ENCODE measurements at regions not wholly inside any gene's neighbourhood (a gene's known extent, or its start where the extent isn't known, plus 50 kb on each side); places are given as distances from the start of the nearest gene placed in this dataset.

GRCh38 chr2:106959975-106960682, 74.2 kb upstream of the ST6GAL2 start:
- H3K9me2 ChIP-seq (ENCODE audit: insufficient read depth): no peaks in the 10 kb centered on the region
- no peak overlapping the region for H3K4me3 ChIP-seq
- ATAC-seq (no peak), DNase-seq (ENCODE audit: low spot score) (no peak)
- Mint-ChIP-seq H3K4me1 (no peaks in the 10 kb centered on the region), H3K27ac (no peak overlapping the region), H3K4me3 (no peak overlapping the region), H3K36me3 (ENCODE audit: low read depth) (no peaks in the 10 kb centered on the region), H3K9me3 (no peaks in the 10 kb centered on the region), H3K27me3 (ENCODE audit: insufficient read depth, low read depth, poor library complexity) (no peaks in the 10 kb centered on the region)
- TF ChIP-seq CREB1 (CRISPR knock-in tag; IDR thresholded peaks at IDR 0.05; ENCODE audit: low read depth) (no peak), NANOG (IDR thresholded peaks at IDR 0.05; ENCODE audit: borderline replicate concordance) (no peak), REST (IDR thresholded peaks at IDR 0.05; ENCODE audit: unreplicated experiment) (no peak), ZNF114 (CRISPR knock-in tag; IDR thresholded peaks at IDR 0.05) (no peak), EZH2 (IDR thresholded peaks at IDR 0.05; ENCODE audit: low read depth, unreplicated experiment) (no peak)
- H2AFZ ChIP-seq: no peak overlapping the region
- no peak overlapping the region for H3K4me2 ChIP-seq
- H3K4me1 ChIP-seq (ENCODE audit: insufficient read depth): no peaks in the 10 kb centered on the region
- no peaks in the 10 kb centered on the region for H3F3A ChIP-seq (replicated peaks; ENCODE audit: low read depth)
- H3K27ac ChIP-seq (ENCODE audit: low read depth): no peak overlapping the region
- no peaks in the 10 kb centered on the region for H3K27me3 ChIP-seq (ENCODE audit: insufficient read depth)
- H4K20me1 ChIP-seq (replicated peaks; ENCODE audit: insufficient read depth): no peaks in the 10 kb centered on the region
- no peaks in the 10 kb centered on the region for H3K79me2 ChIP-seq (replicated peaks; ENCODE audit: insufficient read depth)
- no peaks in the 10 kb centered on the region for H3K36me3 ChIP-seq (ENCODE audit: insufficient read depth)

GRCh38 chr2:106960683-106961161, 74.8 kb upstream of the ST6GAL2 start:
- H3K27me3 ChIP-seq (ENCODE audit: insufficient read depth): no peaks in the 10 kb centered on the region
- no peaks in the 10 kb centered on the region for H3K36me3 ChIP-seq (ENCODE audit: insufficient read depth)
- 0 out of 2 replicates have a peak overlapping the region, but pooled peaks have one; percentile 3 for H2AFZ ChIP-seq
- Mint-ChIP-seq H3K4me3 (no peak overlapping the region), H3K27me3 (ENCODE audit: insufficient read depth, low read depth, poor library complexity) (no peaks in the 10 kb centered on the region), H3K4me1 (peaks cover 6% of the 10 kb centered on the region; the same call in 2 of the 3 replicates), H3K36me3 (ENCODE audit: low read depth) (no peaks in the 10 kb centered on the region), H3K27ac (no peak overlapping the region), H3K9me3 (no peaks in the 10 kb centered on the region)
- no peaks in the 10 kb centered on the region for H4K20me1 ChIP-seq (replicated peaks; ENCODE audit: insufficient read depth)
- no peak overlapping the region for H3K27ac ChIP-seq (ENCODE audit: low read depth)
- no peak overlapping the region for H3K4me3 ChIP-seq
- no peaks in the 10 kb centered on the region for H3K9me2 ChIP-seq (ENCODE audit: insufficient read depth)
- no peaks in the 10 kb centered on the region for H3F3A ChIP-seq (replicated peaks; ENCODE audit: low read depth)
- H3K4me2 ChIP-seq: no peak overlapping the region
- no peaks in the 10 kb centered on the region for H3K79me2 ChIP-seq (replicated peaks; ENCODE audit: insufficient read depth)
- 0 out of 2 replicates have a peak, but pooled peaks cover 5% of the 10 kb centered on the region for H3K4me1 ChIP-seq (ENCODE audit: insufficient read depth)
- DNase-seq (ENCODE audit: low spot score): no peak
- ATAC-seq: no peak
- TF ChIP-seq STAT1 (IDR thresholded peaks at IDR 0.05; ENCODE audit: unreplicated experiment) (no peak), EZH2phosphoT487 (IDR thresholded peaks at IDR 0.05; ENCODE audit: unreplicated experiment) (no peak), ETS1 (IDR thresholded peaks at IDR 0.05) (no peak), JUNB (IDR thresholded peaks at IDR 0.05; ENCODE audit: unreplicated experiment) (no peak), ZNF462 (CRISPR knock-in tag; IDR thresholded peaks at IDR 0.05) (no peak), EZH2 (IDR thresholded peaks at IDR 0.05; ENCODE audit: low read depth, unreplicated experiment) (no peak), ZNF331 (CRISPR knock-in tag; IDR thresholded peaks at IDR 0.05; ENCODE audit: low read depth) (no peak)
